OCI-LY3 (cell line): ENCODE measurements at regions not wholly inside any gene's neighbourhood (a gene's known extent, or its start where the extent isn't known, plus 50 kb on each side); places are given as distances from the start of the nearest gene placed in this dataset.

ENCODE experiments used
- H2AFZ ChIP-seq: fragments of 200-600, 300-600 bp; shearing (Covaris generic); 2 replicates; pipeline ENCODE4 v1.6.0; 2014; ENCODE audit warnings: antibody characterized with exemption, low read depth, low read length
- H3K27ac ChIP-seq: fragments of 200-600, 300-600 bp; sonication (generic); 2 replicates; pipeline ENCODE4 v1.5.1; 2014; ENCODE audit warnings: mild to moderate bottlenecking, low read length, moderate library complexity, mixed read lengths
- H3K27me3 ChIP-seq: fragments of 200-600, 300-600 bp; sonication (generic); 2 replicates; pipeline ENCODE4 v1.6.1; 2014; ENCODE audit warnings: low read depth, low read length, mixed read lengths
- H3K36me3 ChIP-seq: fragments of 200-600, 300-600 bp; sonication (generic); replicated peaks from 2 replicates; pipeline ENCODE3; 2014; ENCODE audit warnings: low read depth, low read length, mixed read lengths
- H3K4me1 ChIP-seq: fragments of 300-600, 200-600 bp; sonication (generic); 2 replicates; pipeline ENCODE4 v1.6.1; 2014; ENCODE audit warnings: low read length, mixed read lengths
- H3K4me2 ChIP-seq: fragments of 200-600, 300-600 bp; sonication (generic); 2 replicates; pipeline ENCODE4 v1.6.1; 2014; ENCODE audit warnings: low read length, mixed read lengths
- H3K4me3 ChIP-seq: fragments of 300-600, 200-600 bp; sonication (generic); 2 replicates; pipeline ENCODE4 v1.5.1; 2014; ENCODE audit warnings: antibody characterized with exemption, mild to moderate bottlenecking, low read length, moderate library complexity
- H3K79me2 ChIP-seq: fragments of 300-600, 200-600 bp; shearing (Covaris generic); 2 replicates; pipeline ENCODE4 v1.6.1; 2014; ENCODE audit warnings: mild to moderate bottlenecking, low read length, mixed read lengths
- H3K9ac ChIP-seq: fragments of 300-600, 200-600 bp; shearing (Covaris generic); 2 replicates; pipeline ENCODE4 v1.6.0; 2014; ENCODE audit warnings: mild to moderate bottlenecking, low read length, moderate library complexity
- H3K9me3 ChIP-seq: fragments of 200-600, 300-600 bp; shearing (Covaris generic); 2 replicates; pipeline ENCODE4 v1.6.1; 2014; ENCODE audit warnings: low read length, mixed read lengths; ENCODE audit not compliant: insufficient read depth
- H4K20me1 ChIP-seq: fragments of 200-600, 300-600 bp; sonication (generic); 2 replicates; pipeline ENCODE4 v1.6.1; 2016; ENCODE audit warnings: low read length, mixed read lengths; ENCODE audit not compliant: insufficient read depth
- EZH2phosphoT487 ChIP-seq: fragments of 200-600 bp; shearing (Covaris generic); IDR thresholded peaks from 2 replicates; pipeline ENCODE4 v1.6.1; 2018; ENCODE audit warnings: antibody characterized with exemption, mixed run types, low read depth
- TF ChIP-seq, protein P1 (sequence below): fragments of 200-600, 300-600 bp; sonication (generic); IDR thresholded peaks from 2 replicates; pipeline ENCODE4 v1.5.1; 2014; ENCODE audit warnings: antibody characterized with exemption, low read length, low read depth

DNA sequence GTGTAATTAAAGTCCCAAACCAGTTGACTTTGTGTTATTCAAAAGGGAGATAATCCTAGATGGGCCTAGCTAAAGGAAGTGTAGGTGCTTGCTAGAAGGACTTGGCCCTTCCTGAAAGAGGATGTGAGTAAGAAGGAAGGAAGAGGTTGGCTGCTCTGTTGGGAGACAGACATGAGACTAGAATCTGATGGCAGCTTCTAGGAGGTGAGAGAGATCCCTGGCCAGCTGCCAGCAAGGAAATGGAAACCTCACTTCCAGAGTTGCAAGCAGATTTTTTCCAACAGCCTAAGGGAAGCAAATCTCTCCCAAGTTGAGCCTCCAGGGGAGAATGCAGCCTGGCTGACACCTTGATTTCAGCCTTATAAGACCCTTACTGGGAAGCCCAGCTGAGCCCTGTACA, 368.4 kb upstream of the ZMIZ1 start:
- Histone ChIP-seq H3K9me3 (no peaks in the 10 kb centered on the region), H2AFZ (no peak overlapping the region), H3K9ac (no peak overlapping the region), H4K20me1 (no peaks in the 10 kb centered on the region), H3K27me3 (no peaks in the 10 kb centered on the region), H3K4me2 (no peak overlapping the region), H3K79me2 (no peaks in the 10 kb centered on the region), H3K27ac (no peak overlapping the region), H3K36me3 (no peaks in the 10 kb centered on the region), H3K4me3 (no peak overlapping the region), H3K4me1 (no peaks in the 10 kb centered on the region)
- TF ChIP-seq EZH2phosphoT487: no peak
- TF ChIP-seq, protein P1, sequence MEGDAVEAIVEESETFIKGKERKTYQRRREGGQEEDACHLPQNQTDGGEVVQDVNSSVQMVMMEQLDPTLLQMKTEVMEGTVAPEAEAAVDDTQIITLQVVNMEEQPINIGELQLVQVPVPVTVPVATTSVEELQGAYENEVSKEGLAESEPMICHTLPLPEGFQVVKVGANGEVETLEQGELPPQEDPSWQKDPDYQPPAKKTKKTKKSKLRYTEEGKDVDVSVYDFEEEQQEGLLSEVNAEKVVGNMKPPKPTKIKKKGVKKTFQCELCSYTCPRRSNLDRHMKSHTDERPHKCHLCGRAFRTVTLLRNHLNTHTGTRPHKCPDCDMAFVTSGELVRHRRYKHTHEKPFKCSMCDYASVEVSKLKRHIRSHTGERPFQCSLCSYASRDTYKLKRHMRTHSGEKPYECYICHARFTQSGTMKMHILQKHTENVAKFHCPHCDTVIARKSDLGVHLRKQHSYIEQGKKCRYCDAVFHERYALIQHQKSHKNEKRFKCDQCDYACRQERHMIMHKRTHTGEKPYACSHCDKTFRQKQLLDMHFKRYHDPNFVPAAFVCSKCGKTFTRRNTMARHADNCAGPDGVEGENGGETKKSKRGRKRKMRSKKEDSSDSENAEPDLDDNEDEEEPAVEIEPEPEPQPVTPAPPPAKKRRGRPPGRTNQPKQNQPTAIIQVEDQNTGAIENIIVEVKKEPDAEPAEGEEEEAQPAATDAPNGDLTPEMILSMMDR: no peak

DNA sequence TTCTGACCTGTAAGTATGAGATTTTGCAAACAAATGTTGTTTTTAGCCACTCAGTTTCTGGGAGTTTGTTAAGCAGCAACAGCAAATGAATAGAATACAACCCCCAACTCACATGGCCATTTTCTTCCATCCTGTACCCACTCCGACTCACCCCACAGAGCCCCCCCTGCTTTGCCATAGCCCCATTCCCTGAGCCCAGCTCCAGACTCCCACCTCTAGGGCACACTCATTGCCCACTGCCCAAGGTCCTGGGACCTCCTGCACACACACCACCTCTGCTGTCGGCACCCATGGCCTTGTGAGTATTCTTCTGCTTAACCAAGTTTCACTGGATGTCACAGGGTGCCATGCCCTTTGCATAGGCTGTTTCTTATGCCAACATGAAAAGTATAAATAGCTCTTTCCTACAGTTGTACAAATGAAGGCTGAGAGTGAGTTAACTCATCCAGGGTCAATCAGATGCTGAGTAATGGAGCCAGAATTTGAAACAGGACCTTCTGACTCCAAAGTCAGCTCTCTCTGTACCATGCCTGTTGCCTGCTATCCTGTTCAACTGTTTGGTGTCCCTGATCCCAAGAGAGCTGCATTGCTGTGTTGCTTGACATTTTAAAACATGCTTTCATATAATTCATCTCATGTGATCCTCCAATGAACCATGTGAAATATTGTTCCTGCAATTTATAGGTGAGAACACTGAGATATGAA, 367.8 kb upstream of the ZMIZ1 start:
- Histone ChIP-seq H3K4me2 (no peak overlapping the region), H2AFZ (no peak overlapping the region), H3K27ac (no peak overlapping the region), H4K20me1 (no peaks in the 10 kb centered on the region), H3K79me2 (no peaks in the 10 kb centered on the region), H3K4me3 (no peak overlapping the region), H3K4me1 (no peaks in the 10 kb centered on the region), H3K9ac (no peak overlapping the region), H3K9me3 (no peaks in the 10 kb centered on the region), H3K36me3 (no peaks in the 10 kb centered on the region), H3K27me3 (no peaks in the 10 kb centered on the region)
- TF ChIP-seq, protein P1: no peak
- TF ChIP-seq EZH2phosphoT487: no peak

- Histone ChIP-seq H3K4me1 (no peaks in the 10 kb centered on the region), H3K79me2 (no peaks in the 10 kb centered on the region), H3K9ac (no peak overlapping the region), H3K9me3 (no peaks in the 10 kb centered on the region), H3K4me2 (no peak overlapping the region), H4K20me1 (no peaks in the 10 kb centered on the region), H3K27ac (no peak overlapping the region), H3K4me3 (no peak overlapping the region), H3K36me3 (no peaks in the 10 kb centered on the region), H2AFZ (no peak overlapping the region), H3K27me3 (no peaks in the 10 kb centered on the region)
- TF ChIP-seq, protein P1: no peak
- TF ChIP-seq EZH2phosphoT487: no peak
These were observed 366.6 kb upstream of the ZMIZ1 start for GRCh38 chr10:78702186-78702585.

- Histone ChIP-seq H3K79me2 (no peaks in the 10 kb centered on the region), H3K27me3 (no peaks in the 10 kb centered on the region), H3K4me1 (no peaks in the 10 kb centered on the region), H3K4me2 (no peak overlapping the region), H3K9me3 (no peaks in the 10 kb centered on the region), H4K20me1 (no peaks in the 10 kb centered on the region), H3K9ac (no peak overlapping the region), H3K27ac (no peak overlapping the region), H3K36me3 (no peaks in the 10 kb centered on the region), H2AFZ (no peak overlapping the region), H3K4me3 (no peak overlapping the region)
- TF ChIP-seq, protein P1: no peak
- TF ChIP-seq EZH2phosphoT487: no peak
These were observed 365.9 kb upstream of the ZMIZ1 start for GRCh38 chr10:78702876-78703275.
